ENCODE measurements at regions not wholly inside any gene's neighbourhood (a gene's known extent, or its start where the extent isn't known, plus 50 kb on each side); places are given as distances from the start of the nearest gene placed in this dataset.

DNA sequence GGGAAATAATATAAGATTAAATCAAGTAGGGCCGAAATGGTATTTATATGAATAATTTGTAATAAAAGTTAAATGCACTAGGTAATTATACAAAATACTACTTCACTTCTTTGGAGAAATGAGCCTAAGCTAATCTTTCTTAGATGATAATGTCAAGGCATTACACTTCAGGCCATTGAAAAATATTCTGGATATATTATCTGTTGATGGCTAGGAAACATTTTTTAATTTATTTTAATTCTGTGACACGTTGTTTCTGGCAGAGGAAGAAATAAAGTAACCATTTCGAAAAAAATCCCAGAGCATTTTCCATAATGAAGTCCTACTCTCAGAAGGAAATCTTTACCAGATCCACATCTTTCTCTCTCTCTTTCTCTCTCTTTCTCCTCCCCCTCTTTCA is 133.9 kb downstream of the MMUT start:
- Histone ChIP-seq H3K27me3 (ENCODE audit: insufficient read depth, low read depth) (no peaks in the 10 kb centered on the region), H2AFZ (no peak overlapping the region), H3K36me3 (ENCODE audit: low read depth) (no peaks in the 10 kb centered on the region), H3K79me2 (ENCODE audit: low read depth) (no peaks in the 10 kb centered on the region), H3K4me2 (no peak overlapping the region), H3K4me1 (replicated peaks; ENCODE audit: insufficient read depth) (peaks cover 26% of the 10 kb centered on the region), H4K20me1 (ENCODE audit: insufficient read depth) (no peaks in the 10 kb centered on the region), H3K9me2 (ENCODE audit: insufficient read depth) (no peaks in the 10 kb centered on the region), H3K9me3 (ENCODE audit: insufficient read depth, low read depth) (peaks cover 14% of the 10 kb centered on the region; the same call in 1 of the 2 replicates), H3F3A (ENCODE audit: insufficient read depth, low read depth) (peaks cover 19% of the 10 kb centered on the region), H3K27ac (no peak overlapping the region), H3K4me3 (no peak overlapping the region)
- ChIA-PET CTCF (no interaction called here), POLR2A (ENCODE audit: unreplicated experiment) (no interaction called here)
- no peak for DNase-seq
- intact Hi-C loops (cut with micrococcal nuclease; ENCODE audit: unreplicated experiment) = no loop called here
- TF ChIP-seq, protein P1, sequence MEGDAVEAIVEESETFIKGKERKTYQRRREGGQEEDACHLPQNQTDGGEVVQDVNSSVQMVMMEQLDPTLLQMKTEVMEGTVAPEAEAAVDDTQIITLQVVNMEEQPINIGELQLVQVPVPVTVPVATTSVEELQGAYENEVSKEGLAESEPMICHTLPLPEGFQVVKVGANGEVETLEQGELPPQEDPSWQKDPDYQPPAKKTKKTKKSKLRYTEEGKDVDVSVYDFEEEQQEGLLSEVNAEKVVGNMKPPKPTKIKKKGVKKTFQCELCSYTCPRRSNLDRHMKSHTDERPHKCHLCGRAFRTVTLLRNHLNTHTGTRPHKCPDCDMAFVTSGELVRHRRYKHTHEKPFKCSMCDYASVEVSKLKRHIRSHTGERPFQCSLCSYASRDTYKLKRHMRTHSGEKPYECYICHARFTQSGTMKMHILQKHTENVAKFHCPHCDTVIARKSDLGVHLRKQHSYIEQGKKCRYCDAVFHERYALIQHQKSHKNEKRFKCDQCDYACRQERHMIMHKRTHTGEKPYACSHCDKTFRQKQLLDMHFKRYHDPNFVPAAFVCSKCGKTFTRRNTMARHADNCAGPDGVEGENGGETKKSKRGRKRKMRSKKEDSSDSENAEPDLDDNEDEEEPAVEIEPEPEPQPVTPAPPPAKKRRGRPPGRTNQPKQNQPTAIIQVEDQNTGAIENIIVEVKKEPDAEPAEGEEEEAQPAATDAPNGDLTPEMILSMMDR (conservative IDR thresholded peaks at IDR 0.05) = no peak
- no peak for TF ChIP-seq EZH2 (IDR thresholded peaks at IDR 0.05; ENCODE audit: low read depth)
- no TSS peak for BruUV-seq (replicated peaks)

DNA sequence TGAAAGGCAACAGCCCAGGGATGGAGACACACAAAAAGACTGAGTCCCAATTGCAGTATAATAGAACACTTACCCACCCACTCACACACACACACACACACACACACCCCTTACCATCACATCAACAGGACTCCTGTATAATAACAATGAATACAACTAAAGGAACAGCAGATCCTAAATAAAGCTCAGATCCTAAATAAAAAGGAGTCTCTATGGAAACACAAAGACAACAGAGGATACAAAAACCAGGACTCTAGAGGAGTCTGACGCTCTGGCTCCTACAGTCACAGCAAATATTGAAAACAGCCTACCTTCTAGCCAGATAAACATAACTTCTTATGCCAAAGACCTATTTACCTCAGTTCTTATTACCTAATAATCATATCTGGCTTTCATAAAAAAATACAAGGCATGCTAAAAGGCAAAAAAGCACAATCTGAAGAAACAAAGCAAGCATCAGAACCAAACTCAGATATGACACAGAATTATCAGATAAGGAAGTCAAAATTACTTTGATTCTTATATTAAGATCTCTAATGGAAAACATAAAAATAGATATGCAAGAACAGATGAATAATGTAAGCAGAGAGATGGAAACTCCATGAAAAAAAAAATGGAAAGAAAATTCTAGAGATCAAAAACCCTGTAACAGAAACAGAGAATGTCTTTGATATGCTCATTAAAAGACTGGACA is 134.9 kb downstream of the MMUT start:
- H3K27ac ChIP-seq = no peak overlapping the region
- ChIA-PET POLR2A (ENCODE audit: unreplicated experiment) (no interaction called here), CTCF (no interaction called here)
- no peaks in the 10 kb centered on the region for H3K79me2 ChIP-seq (ENCODE audit: low read depth)
- no peak for DNase-seq
- no peak overlapping the region for H2AFZ ChIP-seq
- no peak overlapping the region for H3K4me2 ChIP-seq
- intact Hi-C loops (cut with micrococcal nuclease; ENCODE audit: unreplicated experiment) = no loop called here
- H3K36me3 ChIP-seq (ENCODE audit: low read depth) = no peaks in the 10 kb centered on the region
- BruUV-seq (replicated peaks) = no TSS peak
- peaks cover 19% of the 10 kb centered on the region for H3F3A ChIP-seq (ENCODE audit: insufficient read depth, low read depth)
- TF ChIP-seq, protein P1 (conservative IDR thresholded peaks at IDR 0.05) = no peak
- TF ChIP-seq EZH2 (IDR thresholded peaks at IDR 0.05; ENCODE audit: low read depth) = no peak
- H4K20me1 ChIP-seq (ENCODE audit: insufficient read depth) = no peaks in the 10 kb centered on the region
- no peaks in the 10 kb centered on the region for H3K27me3 ChIP-seq (ENCODE audit: insufficient read depth, low read depth)
- peaks cover 14% of the 10 kb centered on the region; the same call in 1 of the 2 replicates for H3K9me3 ChIP-seq (ENCODE audit: insufficient read depth, low read depth)
- H3K4me3 ChIP-seq = no peak overlapping the region
- H3K4me1 ChIP-seq (replicated peaks; ENCODE audit: insufficient read depth) = peaks cover 26% of the 10 kb centered on the region
- H3K9me2 ChIP-seq (ENCODE audit: insufficient read depth) = no peaks in the 10 kb centered on the region

DNA sequence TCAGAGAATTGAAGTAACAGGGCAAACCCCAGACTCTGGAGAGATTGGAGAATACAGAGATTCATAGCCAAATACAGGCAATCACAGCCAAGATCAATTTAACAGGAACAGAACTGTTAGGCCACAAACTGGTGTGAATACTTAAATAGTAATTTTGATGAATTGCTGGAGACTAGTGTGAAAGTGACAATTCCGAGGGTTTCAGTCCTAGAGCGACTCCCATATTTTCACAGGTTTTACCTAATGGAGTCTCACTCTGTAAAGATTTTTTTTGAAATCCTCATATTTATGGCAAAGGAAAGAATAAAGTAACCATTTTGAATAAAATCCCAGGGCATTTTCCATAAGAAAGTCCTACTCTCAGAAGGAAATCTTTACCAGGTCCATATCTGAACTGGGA is 135.5 kb downstream of the MMUT start:
- no peaks in the 10 kb centered on the region for H3K27me3 ChIP-seq (ENCODE audit: insufficient read depth, low read depth)
- no peak overlapping the region for H3K27ac ChIP-seq
- peaks cover 26% of the 10 kb centered on the region for H3K4me1 ChIP-seq (replicated peaks; ENCODE audit: insufficient read depth)
- H3K36me3 ChIP-seq (ENCODE audit: low read depth) = no peaks in the 10 kb centered on the region
- H3K4me2 ChIP-seq = no peak overlapping the region
- ChIA-PET CTCF (no interaction called here), POLR2A (ENCODE audit: unreplicated experiment) (no interaction called here)
- H3K4me3 ChIP-seq = no peak overlapping the region
- no peak for TF ChIP-seq EZH2 (IDR thresholded peaks at IDR 0.05; ENCODE audit: low read depth)
- TF ChIP-seq, protein P1 (conservative IDR thresholded peaks at IDR 0.05) = no peak
- H3F3A ChIP-seq (ENCODE audit: insufficient read depth, low read depth) = peaks cover 19% of the 10 kb centered on the region
- no peak for DNase-seq
- no peaks in the 10 kb centered on the region for H3K79me2 ChIP-seq (ENCODE audit: low read depth)
- peaks cover 14% of the 10 kb centered on the region; the same call in 1 of the 2 replicates for H3K9me3 ChIP-seq (ENCODE audit: insufficient read depth, low read depth)
- intact Hi-C loops (cut with micrococcal nuclease; ENCODE audit: unreplicated experiment) = no loop called here
- no TSS peak for BruUV-seq (replicated peaks)
- H4K20me1 ChIP-seq (ENCODE audit: insufficient read depth) = no peaks in the 10 kb centered on the region
- H2AFZ ChIP-seq = no peak overlapping the region
- H3K9me2 ChIP-seq (ENCODE audit: insufficient read depth) = no peaks in the 10 kb centered on the region

Measured in PC-9 (cell line).